Mesenchymal stem cell (in vitro differentiated cells and primary cell): ENCODE measurements at regions not wholly inside any gene's neighbourhood (a gene's known extent, or its start where the extent isn't known, plus 50 kb on each side); places are given as distances from the start of the nearest gene placed in this dataset.
A peak's percentile ranks its signal among the peaks of the same experiment; 100 is the strongest.

Experiments
- DNase-seq: peaks from one replicate; pipeline ENCODE4 v3.0.0-alpha.2; 2013
- H2AFZ ChIP-seq: one replicate; pipeline ENCODE4 v1.6.1; 2013; ENCODE audit warnings: low read depth, mild to moderate bottlenecking, control low read depth, inconsistent platforms, low read length, moderate library complexity
- H2AK5ac ChIP-seq: 2 replicates; pipeline ENCODE4 v1.6.1; 2013; ENCODE audit warnings: low read length, moderate library complexity, mild to moderate bottlenecking, inconsistent platforms; ENCODE audit not compliant: severe bottlenecking
- H2BK120ac ChIP-seq: one replicate; pipeline ENCODE4 v1.6.1; 2013; ENCODE audit warnings: low read depth, mild to moderate bottlenecking, inconsistent platforms, low read length, moderate library complexity
- H2BK12ac ChIP-seq, 2 experiments: one replicate each; pipeline ENCODE4 v1.6.1; 2013; ENCODE audit warnings: inconsistent platforms in 2 of 2, low read length in 2 of 2, mild to moderate bottlenecking in 2 of 2, moderate library complexity in 2 of 2, control low read depth in 1 of 2
- H2BK15ac ChIP-seq: one replicate; pipeline ENCODE4 v1.6.1; 2013; ENCODE audit warnings: mild to moderate bottlenecking, low read depth, inconsistent platforms; ENCODE audit not compliant: poor library complexity, severe bottlenecking
- H2BK5ac ChIP-seq: 2 replicates; pipeline ENCODE4 v1.6.1; 2013; ENCODE audit warnings: low read depth, mild to moderate bottlenecking, low read length, control low read depth, inconsistent platforms; ENCODE audit not compliant: poor library complexity, severe bottlenecking
- H3K14ac ChIP-seq, 2 experiments: one replicate each; pipeline ENCODE4 v1.6.1; 2013; ENCODE audit warnings: inconsistent platforms in 2 of 2, low read length in 2 of 2, control low read depth in 1 of 2, mild to moderate bottlenecking in 1 of 2, moderate library complexity in 1 of 2
- H3K18ac ChIP-seq, 2 experiments: one replicate each; pipeline ENCODE4 v1.6.1; 2013; ENCODE audit warnings: inconsistent platforms in 2 of 2, low read length in 2 of 2, control low read depth in 1 of 2, low read depth in 1 of 2, mild to moderate bottlenecking in 1 of 2
- H3K23ac ChIP-seq, 2 experiments: one replicate each; pipeline ENCODE4 v1.6.1; 2013; ENCODE audit warnings: inconsistent platforms in 2 of 2, low read length in 2 of 2, mild to moderate bottlenecking in 2 of 2, moderate library complexity in 2 of 2, control low read depth in 1 of 2
- H3K27ac ChIP-seq: 2 replicates; pipeline ENCODE4 v1.5.1; 2013; ENCODE audit warnings: mild to moderate bottlenecking, moderate library complexity, low read length, control low read depth, inconsistent platforms; ENCODE audit not compliant: poor library complexity, severe bottlenecking
- H3K27me3 ChIP-seq, 2 experiments: 2 replicates each; pipeline versions ENCODE4 v1.6.1 to v1.7.0; 2013; ENCODE audit warnings: low read length in 2 of 2, mild to moderate bottlenecking in 2 of 2, moderate library complexity in 2 of 2, control low read depth in 1 of 2, inconsistent platforms in 1 of 2; ENCODE audit not compliant: control insufficient read depth in 1 of 2, insufficient read depth in 1 of 2
- H3K36me3 ChIP-seq, 2 experiments: 2 replicates each; pipeline versions ENCODE4 v1.6.1 to v1.7.0; 2013; ENCODE audit warnings: low read length in 2 of 2, control low read depth in 1 of 2, inconsistent platforms in 1 of 2, low read depth in 1 of 2, mild to moderate bottlenecking in 1 of 2; ENCODE audit not compliant: insufficient read depth in 2 of 2, control insufficient read depth in 1 of 2
- H3K4ac ChIP-seq, 2 experiments: one replicate each; pipeline ENCODE4 v1.6.1; 2013; ENCODE audit warnings: inconsistent platforms in 2 of 2, low read length in 2 of 2, mild to moderate bottlenecking in 2 of 2, moderate library complexity in 2 of 2, control low read depth in 1 of 2, low read depth in 1 of 2
- H3K4me1 ChIP-seq: 2 replicates; pipeline ENCODE4 v1.6.1; 2013; ENCODE audit warnings: low read depth, low read length, control low read depth; ENCODE audit not compliant: control insufficient read depth, insufficient read depth
- H3K4me2 ChIP-seq: 2 replicates; pipeline ENCODE4 v1.6.1; 2013; ENCODE audit warnings: low read length, mild to moderate bottlenecking, inconsistent platforms; ENCODE audit not compliant: poor library complexity, severe bottlenecking
- H3K4me3 ChIP-seq, 2 experiments: 2 replicates each; pipeline versions ENCODE4 v1.5.1 to v1.7.0; 2013; ENCODE audit warnings: low read length in 2 of 2, mild to moderate bottlenecking in 2 of 2, control low read depth in 1 of 2, low read depth in 1 of 2; ENCODE audit not compliant: insufficient read depth in 1 of 2
- H3K79me1 ChIP-seq: replicated peaks from 2 replicates; pipeline ENCODE4 v1.6.1; 2013; ENCODE audit warnings: mild to moderate bottlenecking, control low read depth, low read length, inconsistent platforms; ENCODE audit not compliant: poor library complexity, severe bottlenecking
- H3K9ac ChIP-seq: 2 replicates; pipeline ENCODE4 v1.7.0; 2013; ENCODE audit warnings: mild to moderate bottlenecking, low read length, moderate library complexity
- H3K9me3 ChIP-seq: 2 replicates; pipeline ENCODE4 v1.7.0; 2013; ENCODE audit warnings: mild to moderate bottlenecking, low read length; ENCODE audit not compliant: control insufficient read depth
- H4K8ac ChIP-seq: one replicate; pipeline ENCODE4 v1.6.1; 2013; ENCODE audit warnings: inconsistent platforms, mild to moderate bottlenecking, low read length, moderate library complexity
- H4K91ac ChIP-seq: one replicate; pipeline ENCODE4 v1.6.1; 2013; ENCODE audit warnings: mild to moderate bottlenecking, low read length, inconsistent platforms
- WGBS: methylation state at CpG from one replicate; pipeline ENCODE4 v1.1.7; 2013; ENCODE audit warnings: mixed read lengths; 5-methylcytosine and 5-hydroxymethylcytosine counted together

- 93% methylated on average over 5 of the region's 5 CpGs for WGBS
- H3K23ac ChIP-seq: no peak overlapping the region
- H2AK5ac ChIP-seq: no peak overlapping the region
- H3K79me1 ChIP-seq: no peaks in the 10 kb centered on the region
- H3K27me3 ChIP-seq: no peaks in the 10 kb centered on the region
- no peak overlapping the region for H3K9ac ChIP-seq
- no peak overlapping the region for H3K4ac ChIP-seq
- peaks cover 11% of the 10 kb centered on the region for H3K4me1 ChIP-seq
- H2BK12ac ChIP-seq: peak overlapping the region in 1 of 2 experiments; percentile 51
- peaks cover 14% of the 10 kb centered on the region for H3K9me3 ChIP-seq
- no peak overlapping the region for H3K14ac ChIP-seq
- no peaks in the 10 kb centered on the region for H3K36me3 ChIP-seq
- H3K18ac ChIP-seq: no peak overlapping the region
- no peak for DNase-seq
- no peak overlapping the region for H2BK5ac ChIP-seq
- H2BK120ac ChIP-seq: no peak overlapping the region
- no peak overlapping the region for H3K4me3 ChIP-seq
- peak overlapping the region; percentile 20 for H2BK15ac ChIP-seq
- H3K27ac ChIP-seq: no peak overlapping the region
- H3K4me2 ChIP-seq: no peak overlapping the region
- no peak overlapping the region for H4K91ac ChIP-seq
- no peak overlapping the region for H4K8ac ChIP-seq
- no peak overlapping the region for H2AFZ ChIP-seq
Observed at GRCh38 chr2:43022896-43023295, 203.5 kb downstream of the ZFP36L2 start.

- no peak overlapping the region for H2AK5ac ChIP-seq
- no peak overlapping the region for H4K91ac ChIP-seq
- H3K27ac ChIP-seq: no peak overlapping the region
- peak overlapping the region in 1 of 2 experiments; percentile 35 for H3K4ac ChIP-seq
- no peak overlapping the region for H3K4me2 ChIP-seq
- H3K79me1 ChIP-seq: no peaks in the 10 kb centered on the region
- no peak overlapping the region for H2BK120ac ChIP-seq
- DNase-seq: no peak
- H2BK12ac ChIP-seq: no peak overlapping the region
- no peak overlapping the region for H2BK15ac ChIP-seq
- H2BK5ac ChIP-seq: no peak overlapping the region
- no peak overlapping the region for H3K4me3 ChIP-seq
- no peaks in the 10 kb centered on the region for H3K27me3 ChIP-seq
- no peak overlapping the region for H3K23ac ChIP-seq
- H2AFZ ChIP-seq: no peak overlapping the region
- H3K18ac ChIP-seq: no peak overlapping the region
- peaks cover 14% of the 10 kb centered on the region for H3K9me3 ChIP-seq
- H3K14ac ChIP-seq: no peak overlapping the region
- WGBS: 70% methylated on average over 17 of the region's 19 CpGs
- peaks cover 11% of the 10 kb centered on the region for H3K4me1 ChIP-seq
- no peaks in the 10 kb centered on the region for H3K36me3 ChIP-seq
- H3K9ac ChIP-seq: no peak overlapping the region
- H4K8ac ChIP-seq: no peak overlapping the region
Observed at GRCh38 chr2:43021791-43022509, 204.5 kb downstream of the ZFP36L2 start.

- Histone ChIP-seq H3K36me3 (no peaks in the 10 kb centered on the region), H3K23ac (no peak overlapping the region), H2BK5ac (no peak overlapping the region), H3K14ac (no peak overlapping the region), H3K4me1 (peaks cover 11% of the 10 kb centered on the region), H3K79me1 (no peaks in the 10 kb centered on the region), H3K9ac (no peak overlapping the region), H4K8ac (no peak overlapping the region), H4K91ac (no peak overlapping the region), H2BK15ac (no peak overlapping the region), H3K4ac (no peak overlapping the region), H3K4me3 (no peak overlapping the region), H3K4me2 (no peak overlapping the region), H3K27ac (no peak overlapping the region), H3K27me3 (no peaks in the 10 kb centered on the region), H2BK12ac (no peak overlapping the region), H2BK120ac (no peak overlapping the region), H2AK5ac (no peak overlapping the region), H3K9me3 (peaks cover 14% of the 10 kb centered on the region), H3K18ac (no peak overlapping the region), H2AFZ (no peak overlapping the region)
- WGBS: 95% methylated on average over 10 of the region's 14 CpGs
- no peak for DNase-seq
Observed at GRCh38 chr2:43020990-43021669, 205.3 kb downstream of the ZFP36L2 start.

GRCh38 chr2:43020296-43020695 lies 206.1 kb downstream of the ZFP36L2 start:
- H3K4me2 ChIP-seq: no peak overlapping the region
- WGBS: 83% methylated on average over 1 of the region's 1 CpG
- H3K4ac ChIP-seq: no peak overlapping the region

More at GRCh38 chr2:43020296-43020695, 206.1 kb downstream of the ZFP36L2 start:
- H2BK12ac ChIP-seq: no peak overlapping the region
- peaks cover 8% of the 10 kb centered on the region for H3K4me1 ChIP-seq
- no peak overlapping the region for H3K18ac ChIP-seq
- no peak overlapping the region for H2AK5ac ChIP-seq
- H2AFZ ChIP-seq: no peak overlapping the region
- H4K8ac ChIP-seq: no peak overlapping the region
- H2BK5ac ChIP-seq: no peak overlapping the region
- H3K9me3 ChIP-seq: peaks cover 14% of the 10 kb centered on the region
- no peaks in the 10 kb centered on the region for H3K36me3 ChIP-seq
- H3K14ac ChIP-seq: no peak overlapping the region
- H3K4me3 ChIP-seq: no peak overlapping the region
- no peak overlapping the region for H2BK120ac ChIP-seq
- no peaks in the 10 kb centered on the region for H3K79me1 ChIP-seq
- peak overlapping the region; percentile 25 for H4K91ac ChIP-seq
- no peak overlapping the region for H3K27ac ChIP-seq
- no peaks in the 10 kb centered on the region for H3K27me3 ChIP-seq
- peak overlapping the region; percentile 44 for H2BK15ac ChIP-seq
- H3K23ac ChIP-seq: no peak overlapping the region
- no peak overlapping the region for H3K9ac ChIP-seq
- no peak for DNase-seq
